Erythroblast (primary cell): ENCODE measurements at regions not wholly inside any gene's neighbourhood (a gene's known extent, or its start where the extent isn't known, plus 50 kb on each side); places are given as distances from the start of the nearest gene placed in this dataset.

Source experiments
- GATA1 ChIP-seq: IDR thresholded peaks from 2 replicates; pipeline ENCODE4 v1.6.1; 2011; ENCODE audit warnings: low read depth, mild to moderate bottlenecking, control low read depth, low read length, moderate library complexity
- POLR2A ChIP-seq: IDR thresholded peaks from 2 replicates; pipeline ENCODE4 v1.6.1; 2011; ENCODE audit warnings: mild to moderate bottlenecking, low read length

DNA sequence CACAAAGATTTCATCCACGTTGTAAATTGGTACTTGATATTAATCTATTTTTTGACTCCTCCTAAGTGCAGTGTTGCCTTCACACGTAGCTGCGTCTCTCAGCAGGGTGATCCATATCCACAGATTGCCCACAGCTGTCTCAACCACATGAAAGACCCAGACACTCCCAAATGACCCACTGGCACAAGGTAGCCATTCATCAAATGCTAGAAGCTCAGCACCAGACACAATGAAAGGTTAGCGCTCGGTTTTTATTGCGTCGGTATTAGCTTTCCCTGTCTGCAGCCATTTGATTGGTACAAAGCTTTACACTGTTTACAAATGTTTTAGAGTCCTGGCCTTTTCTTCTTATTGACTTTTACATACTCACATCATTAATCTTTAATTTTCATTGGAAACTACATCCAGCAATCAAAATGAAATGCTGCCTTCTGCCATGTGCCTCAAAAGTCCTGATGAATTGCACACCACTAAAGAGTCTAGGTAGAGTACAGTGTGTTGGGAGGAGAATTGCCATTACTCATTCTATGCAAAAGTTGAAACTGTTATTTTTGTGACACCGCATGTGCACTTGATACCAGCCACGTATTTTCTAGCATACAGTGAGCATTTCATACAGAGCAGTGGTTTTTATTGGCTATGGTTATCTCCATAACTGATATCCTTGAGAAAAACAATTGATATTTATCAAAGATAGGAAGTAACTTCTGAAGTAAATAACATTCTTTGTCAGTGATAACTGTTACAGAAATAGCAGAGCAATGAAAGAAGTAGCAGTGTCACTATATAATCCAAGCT, 127.3 kb upstream of the NUDT7 start:
- no peak for TF ChIP-seq POLR2A
- no peak for TF ChIP-seq GATA1
